CD4-positive, alpha-beta T cell treated with Interferon gamma for 1 hour (primary cell): ENCODE measurements at regions not wholly inside any gene's neighbourhood (a gene's known extent, or its start where the extent isn't known, plus 50 kb on each side); places are given as distances from the start of the nearest gene placed in this dataset.

ENCODE experiments used
- DNase-seq: peaks from one replicate; pipeline ENCODE4 v3.0.0-alpha.2; 2020

GRCh38 chr20:10724449-10725173 lies 50.8 kb upstream of the JAG1 start:
- no peak for DNase-seq

- DNase-seq, result no peak
Measured at GRCh38 chr20:10728873-10729670, 55.3 kb upstream of the JAG1 start.

GRCh38 chr20:10729785-10730184 lies 56.0 kb upstream of the JAG1 start:
- DNase-seq, result no peak

GRCh38 chr20:10730629-10731183 lies 56.9 kb upstream of the JAG1 start:
- no peak for DNase-seq

- no peak for DNase-seq
Measured at GRCh38 chr20:10731190-10731965, 57.6 kb upstream of the JAG1 start.

- no peak for DNase-seq
Measured at GRCh38 chr20:10733122-10733521, 59.3 kb upstream of the JAG1 start.

GRCh38 chr20:10735195-10735949 lies 61.6 kb upstream of the JAG1 start:
- DNase-seq, result no peak

GRCh38 chr20:10739134-10739533 lies 65.3 kb upstream of the JAG1 start:
- no peak for DNase-seq

- DNase-seq, result no peak
Measured at GRCh38 chr20:10739566-10739965, 65.8 kb upstream of the JAG1 start.

- no peak for DNase-seq
Measured at GRCh38 chr20:10741060-10741459, 67.3 kb upstream of the JAG1 start.

- no peak for DNase-seq
Measured at GRCh38 chr20:10745790-10746189, 72.0 kb upstream of the JAG1 start.

GRCh38 chr20:10747019-10747418 lies 73.2 kb upstream of the JAG1 start:
- no peak for DNase-seq

GRCh38 chr20:10749084-10749483 lies 75.3 kb upstream of the JAG1 start:
- no peak for DNase-seq

- DNase-seq, result no peak
Measured at GRCh38 chr20:10752206-10752605, 78.4 kb upstream of the JAG1 start.

- no peak for DNase-seq
Measured at GRCh38 chr20:10754824-10755223, 81.0 kb upstream of the JAG1 start.

GRCh38 chr20:10758446-10758845 lies 84.6 kb upstream of the JAG1 start:
- DNase-seq, result no peak

- no peak for DNase-seq
Measured at GRCh38 chr20:10761232-10761631, 87.4 kb upstream of the JAG1 start.

- DNase-seq, result no peak
Measured at GRCh38 chr20:10761786-10762185, 88.0 kb upstream of the JAG1 start.

- no peak for DNase-seq
Measured at GRCh38 chr20:10762216-10762615, 88.4 kb upstream of the JAG1 start.

- DNase-seq, result no peak
Measured at GRCh38 chr20:10763112-10763511, 89.3 kb upstream of the JAG1 start.

- DNase-seq, result no peak
Measured at GRCh38 chr20:10769700-10770099, 95.9 kb upstream of the JAG1 start.

- no peak for DNase-seq
Measured at GRCh38 chr20:10770753-10771152, 97.0 kb upstream of the JAG1 start.
